HG03378 (cell line): ENCODE measurements at regions not wholly inside any gene's neighbourhood (a gene's known extent, or its start where the extent isn't known, plus 50 kb on each side); places are given as distances from the start of the nearest gene placed in this dataset.
"Not testable (repeated sequence)": the region's sequence is repeated elsewhere in the genome, so short reads cannot be mapped to it uniquely, and the experiment has no call there.

Experiments used
- ATAC-seq: cut with Tn5 transposase; IDR thresholded peaks from one replicate; pipeline ENCODE4 v1.9.1; 2021; ENCODE audit warnings: mild to moderate bottlenecking, moderate library complexity; ENCODE audit not compliant: unreplicated experiment

- ATAC-seq, result no peak
These were observed 704.9 kb upstream of the PABPC4L start for GRCh38 chr4:134906404-134907023.

GRCh38 chr4:134905061-134905460, 703.5 kb upstream of the PABPC4L start:
- no peak for ATAC-seq

DNA sequence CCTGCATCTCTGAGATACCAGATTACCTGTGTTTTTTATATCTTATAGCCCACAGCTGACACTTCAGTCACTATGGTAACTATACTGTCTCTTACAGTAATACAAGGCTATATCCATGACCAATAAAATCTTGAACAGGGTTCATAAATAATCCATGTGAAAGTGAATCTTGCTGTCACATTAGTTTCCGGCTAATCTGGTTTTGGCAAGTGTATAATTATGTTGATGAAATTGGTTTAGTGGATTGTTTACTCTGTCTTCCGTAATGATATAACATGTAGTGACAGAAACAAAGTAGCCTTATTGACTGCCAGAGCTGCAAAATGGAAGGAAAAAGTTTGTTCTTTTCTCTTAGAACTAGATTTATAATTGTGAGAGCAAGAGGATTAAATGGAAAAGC, 686.6 kb upstream of the PABPC4L start:
- no peak for ATAC-seq

DNA sequence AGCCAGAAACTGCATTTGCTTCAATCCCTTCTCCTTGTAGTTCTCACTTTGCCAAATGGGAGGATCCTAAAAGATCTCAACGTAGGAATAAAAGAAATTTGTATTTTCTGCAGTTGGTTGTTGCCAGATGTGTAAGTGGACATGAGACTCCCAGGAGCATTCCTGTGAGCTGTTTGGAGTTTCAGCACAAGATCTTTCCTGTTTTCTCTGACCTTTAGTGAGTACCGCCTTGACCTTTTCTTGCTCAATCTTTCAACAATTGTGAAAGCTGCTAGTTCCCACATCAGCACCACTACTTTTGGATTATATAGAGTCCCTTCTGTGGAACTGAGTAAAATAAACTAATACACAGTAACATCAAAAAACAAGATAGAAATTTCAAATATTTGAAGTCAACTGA, 683.8 kb upstream of the PABPC4L start:
- no peak for ATAC-seq

DNA sequence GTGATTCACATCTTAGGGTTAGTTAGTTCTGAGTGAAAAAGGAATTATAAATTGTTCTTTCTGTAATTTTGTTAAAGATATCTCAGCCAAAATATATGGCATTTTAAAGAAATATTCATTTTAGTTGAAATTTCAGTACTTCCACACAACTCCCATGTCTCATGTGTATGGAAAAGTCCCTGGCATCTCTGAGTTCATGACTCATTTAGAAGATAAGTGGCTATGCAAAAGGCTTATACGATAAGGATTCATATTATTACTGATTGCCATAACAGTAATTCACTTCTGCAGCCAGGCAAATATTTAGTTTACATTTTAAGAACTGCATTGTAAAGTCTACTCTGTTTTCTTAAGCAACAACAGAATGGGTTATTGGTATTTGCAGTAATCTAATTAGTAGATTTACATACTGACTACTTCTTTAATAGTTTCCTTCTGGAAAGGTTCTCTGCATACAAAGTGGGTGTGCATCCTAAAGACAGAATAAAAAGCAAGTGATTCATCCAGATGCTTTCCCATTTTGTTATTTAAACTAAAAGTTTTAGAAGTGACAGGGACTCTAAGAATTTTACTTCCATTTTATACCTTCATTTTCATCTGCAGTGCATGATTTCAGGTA, 682.4 kb upstream of the PABPC4L start:
- ATAC-seq, result no peak

DNA sequence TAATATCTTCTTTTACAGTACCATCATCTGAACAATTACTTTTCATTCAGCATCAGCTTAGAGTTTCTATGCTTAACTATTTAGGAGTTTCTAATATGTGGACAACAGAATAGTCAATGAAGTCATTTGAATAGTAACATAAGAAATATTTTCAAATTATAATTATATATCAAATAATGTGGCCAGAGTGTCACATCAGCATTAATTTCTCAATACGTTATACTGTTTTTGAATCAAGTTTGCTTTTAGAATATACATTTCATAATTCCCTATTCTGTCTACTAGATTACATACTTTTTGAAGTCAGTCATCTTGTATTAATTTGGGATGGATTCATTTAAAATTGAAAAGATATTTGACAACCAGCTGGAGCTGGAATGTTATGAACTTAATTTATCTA, 677.4 kb upstream of the PABPC4L start:
- no peak for ATAC-seq

DNA sequence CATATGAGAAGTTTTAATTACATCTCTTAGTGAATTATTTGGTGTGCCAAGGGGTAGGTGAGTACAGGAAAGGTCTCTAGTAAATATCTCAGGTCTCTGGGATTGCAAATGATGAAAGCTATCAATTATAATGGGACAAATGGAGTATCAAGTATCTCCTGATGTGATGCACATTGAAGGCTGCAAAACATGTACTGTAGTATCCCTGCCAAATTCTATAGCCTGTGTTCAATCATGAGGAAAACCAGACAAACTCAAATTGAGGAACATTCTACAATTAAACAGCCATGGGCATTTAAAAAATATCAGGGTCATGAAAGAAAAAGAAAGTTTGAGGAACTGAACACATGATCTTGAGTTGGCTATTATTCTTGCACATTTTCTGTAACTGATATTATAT, 665.4 kb upstream of the PABPC4L start:
- ATAC-seq, result no peak

DNA sequence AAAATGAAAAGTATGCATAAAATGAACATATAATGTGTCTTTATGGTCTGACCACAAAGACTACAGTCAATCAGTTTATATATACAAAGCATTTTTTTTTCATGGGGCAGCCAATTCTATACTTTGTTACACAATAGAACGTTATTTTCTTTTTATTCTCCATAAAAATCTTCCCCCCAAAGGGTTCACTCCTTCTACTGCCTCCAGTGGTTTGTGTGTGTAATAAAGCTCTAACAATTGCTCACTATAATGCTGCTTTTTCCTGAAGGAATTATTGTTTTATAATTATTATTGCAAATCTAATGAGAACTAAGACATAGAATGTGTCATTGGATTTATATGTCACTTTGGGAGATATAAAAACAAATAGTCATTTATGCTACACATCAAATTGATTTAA, 664.1 kb upstream of the PABPC4L start:
- no peak for ATAC-seq

GRCh38 chr4:134862116-134862515, 660.5 kb upstream of the PABPC4L start:
- ATAC-seq, result no peak

- ATAC-seq, result no peak
These were observed 647.1 kb upstream of the PABPC4L start for GRCh38 chr4:134848681-134849080.

DNA sequence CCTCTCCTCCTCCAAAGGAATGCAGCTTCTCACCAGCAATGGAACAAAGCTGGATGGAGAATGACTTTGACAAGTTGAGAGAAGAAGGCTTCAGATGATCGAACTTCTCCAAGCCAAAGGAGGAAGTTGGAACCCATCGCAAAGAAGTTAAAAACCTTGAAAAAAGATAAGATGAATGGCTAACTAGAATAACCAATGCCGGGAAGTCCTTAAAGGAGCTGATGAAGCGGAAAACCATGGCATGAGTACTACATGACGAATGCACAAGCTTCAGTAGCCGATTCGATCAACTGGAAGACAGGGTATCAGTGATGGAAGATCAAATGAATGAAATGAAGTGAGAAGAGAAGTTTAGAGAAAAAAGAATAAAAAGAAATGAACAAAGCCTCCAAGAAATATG, 629.2 kb upstream of the PABPC4L start:
- not testable (repeated sequence) for ATAC-seq

- no peak for ATAC-seq
These were observed 611.0 kb upstream of the PABPC4L start for GRCh38 chr4:134812611-134813010.

- ATAC-seq, result no peak
These were observed 605.7 kb upstream of the PABPC4L start for GRCh38 chr4:134807231-134807745.

GRCh38 chr4:134798573-134798972, 597.0 kb upstream of the PABPC4L start:
- no peak for ATAC-seq

DNA sequence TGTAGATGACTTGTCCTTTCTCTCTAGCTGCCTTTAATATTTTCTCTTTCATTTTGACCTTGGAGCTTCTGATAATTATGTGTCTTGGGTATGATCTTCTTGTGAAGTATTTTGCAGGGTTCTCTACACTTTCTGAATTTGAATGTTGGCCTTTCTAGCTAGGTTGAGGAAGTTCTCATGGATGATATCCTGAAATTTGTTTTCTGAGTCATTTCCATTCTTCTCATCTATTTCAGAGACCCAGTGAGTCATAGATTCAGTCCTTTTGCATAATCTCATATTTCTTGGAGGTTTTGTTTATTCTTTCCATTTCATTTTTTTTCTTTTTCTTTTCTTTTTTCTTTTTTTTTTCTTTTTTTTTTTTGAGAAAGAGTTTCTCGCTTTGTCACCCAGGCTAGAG, 585.7 kb upstream of the PABPC4L start:
- no peak for ATAC-seq

DNA sequence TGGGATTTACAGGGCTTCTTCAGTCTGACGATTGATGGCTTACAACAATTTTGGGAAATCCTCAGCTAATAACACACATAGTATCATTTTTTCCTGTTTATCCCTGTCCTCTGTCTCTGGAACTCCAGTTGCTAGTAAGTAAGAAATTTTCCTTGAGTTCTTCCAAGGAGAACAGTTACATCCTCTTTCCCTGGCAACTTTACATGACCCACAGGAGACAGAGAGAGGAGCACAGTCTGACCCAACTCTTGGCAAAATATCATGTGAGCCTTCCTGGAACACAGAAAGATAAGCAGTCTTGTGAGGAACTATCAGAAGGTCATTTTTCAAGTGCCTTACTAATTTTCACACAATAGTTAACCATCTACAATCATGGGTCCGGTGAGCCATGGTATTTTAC, 578.7 kb upstream of the PABPC4L start:
- no peak for ATAC-seq

DNA sequence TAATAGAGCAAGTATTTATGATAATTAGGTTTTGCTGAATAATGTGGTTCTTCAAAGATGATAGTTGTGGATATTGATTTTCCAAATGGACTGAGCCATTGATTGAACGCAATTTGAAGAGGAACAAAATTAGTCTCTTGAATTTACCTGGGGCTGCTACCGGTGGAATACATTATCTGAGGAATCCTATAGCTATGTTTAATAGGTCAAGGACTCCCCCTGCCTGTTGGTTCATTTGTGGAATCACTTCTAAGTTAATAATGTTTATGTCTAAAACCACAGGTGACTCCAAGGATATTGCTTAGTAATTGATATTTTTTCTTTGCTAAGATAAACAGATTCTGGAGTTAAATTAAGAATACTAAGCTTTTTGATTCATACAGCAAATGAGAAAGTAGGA, 576.0 kb upstream of the PABPC4L start:
- ATAC-seq, result no peak

DNA sequence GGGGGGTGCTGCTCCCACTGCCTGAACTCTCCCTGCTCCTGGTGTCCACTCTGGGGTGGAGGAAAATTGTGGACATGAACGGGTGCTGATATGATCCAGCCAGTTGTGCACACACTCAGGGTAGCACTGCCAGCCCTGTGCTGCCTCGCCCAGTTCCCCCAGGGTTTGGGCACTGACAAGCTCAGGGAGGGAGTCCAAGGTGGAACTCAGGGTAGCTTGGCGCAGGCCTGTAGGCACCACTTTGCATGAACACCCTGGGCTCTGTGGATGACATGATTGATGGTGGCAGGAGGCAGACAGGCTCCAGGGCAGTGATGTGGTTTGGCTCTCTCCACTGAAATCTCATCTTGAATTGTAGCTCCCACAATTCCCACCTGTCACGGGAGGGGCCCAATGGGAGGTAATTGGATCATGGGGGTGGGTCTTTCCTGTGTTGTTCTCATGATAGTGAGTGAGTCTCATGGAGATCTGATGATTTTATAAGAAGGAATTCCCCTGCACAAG, 572.0 kb upstream of the PABPC4L start:
- no peak for ATAC-seq

- no peak for ATAC-seq
These were observed 560.5 kb upstream of the PABPC4L start for GRCh38 chr4:134762053-134762452.

DNA sequence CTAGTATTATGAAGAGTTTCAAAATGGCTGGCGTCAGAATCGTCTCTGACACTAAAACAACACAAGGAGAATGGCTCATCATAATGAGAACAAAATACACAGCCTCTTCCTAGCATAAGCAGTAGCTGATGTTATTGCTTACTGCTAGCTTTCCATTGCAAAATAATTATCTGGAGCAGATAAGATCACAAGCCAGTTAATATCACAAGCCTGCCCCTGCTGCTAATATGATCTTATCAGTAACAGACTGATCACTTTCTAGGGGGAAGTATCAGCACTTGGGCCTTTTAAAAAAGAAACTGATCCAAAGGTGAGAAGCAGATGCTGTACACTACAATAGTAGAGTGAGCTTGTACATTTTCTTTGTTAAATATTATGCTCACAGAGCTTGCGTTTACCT, 554.8 kb upstream of the PABPC4L start:
- no peak for ATAC-seq

GRCh38 chr4:134754301-134755019, 552.9 kb upstream of the PABPC4L start:
- ATAC-seq, result no peak

DNA sequence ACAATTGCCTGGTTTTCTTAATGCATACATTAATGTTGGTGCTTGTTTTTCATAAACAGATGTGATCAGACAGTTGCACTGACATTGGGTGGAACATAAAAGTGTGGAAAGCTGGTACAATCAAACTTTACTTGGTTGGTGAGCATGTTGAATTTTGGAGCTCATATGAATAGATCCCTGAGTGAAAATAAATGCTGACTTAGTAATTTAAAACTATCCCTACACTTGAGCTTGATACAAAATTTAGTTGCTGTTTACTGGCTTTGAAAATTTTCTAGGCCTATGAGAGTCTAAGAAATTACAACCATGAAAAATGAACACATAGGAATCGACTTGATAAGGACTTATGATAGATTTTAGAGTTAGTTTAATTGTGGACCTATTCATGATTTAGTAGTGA, 551.8 kb upstream of the PABPC4L start:
- ATAC-seq, result no peak
